ENCODE measurements at regions not wholly inside any gene's neighbourhood (a gene's known extent, or its start where the extent isn't known, plus 50 kb on each side); places are given as distances from the start of the nearest gene placed in this dataset.

DNA sequence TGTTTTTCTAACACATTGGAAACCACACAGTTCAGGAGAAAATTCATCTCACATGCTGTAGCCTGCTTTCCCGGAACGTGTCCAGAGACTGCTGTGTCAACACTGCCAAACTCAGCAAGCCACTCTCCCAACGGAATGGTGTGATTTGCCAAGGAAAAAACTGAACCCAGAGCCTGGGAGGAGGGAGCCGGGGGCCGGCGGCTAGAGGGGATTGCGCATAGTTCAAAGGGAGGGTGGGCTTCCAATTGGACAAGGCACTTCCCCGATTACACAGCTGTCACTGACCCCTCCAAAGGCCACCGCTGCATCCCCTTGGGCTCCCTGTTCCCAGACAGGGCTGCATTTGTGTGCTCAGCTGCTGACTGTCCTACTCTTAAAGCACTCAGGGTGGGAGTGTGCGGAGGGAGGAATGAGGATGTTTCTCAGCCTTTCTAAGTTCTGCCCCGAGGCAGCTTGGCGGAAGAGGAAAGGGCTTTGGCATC is 256.2 kb downstream of the ZNF621 start:
- no peak overlapping the region for H3K4me3 ChIP-seq (replicated peaks in 1 of 3)
- no peak for TF ChIP-seq POLR2A (IDR thresholded peaks at IDR 0.05)
- TF ChIP-seq CTCF (IDR thresholded peaks at IDR 0.05): no peak
- peak overlapping the region; percentile 61 to 67 (median 66) for H3K27ac ChIP-seq
- no peaks in the 10 kb centered on the region for H3K9me3 ChIP-seq
- intact Hi-C loops (cut with DNase I): no loop called here
- peak; percentile 37 to 40 for DNase-seq
- H3K4me1 ChIP-seq: peaks cover 8 to 22% of the 10 kb centered on the region in 2 donors
- 36 to 50% methylated on average over 12 of the region's 12 CpGs for WGBS, 2 donors
- no peaks in the 10 kb centered on the region for H3K27me3 ChIP-seq
- H3K36me3 ChIP-seq: no peaks in the 10 kb centered on the region

DNA sequence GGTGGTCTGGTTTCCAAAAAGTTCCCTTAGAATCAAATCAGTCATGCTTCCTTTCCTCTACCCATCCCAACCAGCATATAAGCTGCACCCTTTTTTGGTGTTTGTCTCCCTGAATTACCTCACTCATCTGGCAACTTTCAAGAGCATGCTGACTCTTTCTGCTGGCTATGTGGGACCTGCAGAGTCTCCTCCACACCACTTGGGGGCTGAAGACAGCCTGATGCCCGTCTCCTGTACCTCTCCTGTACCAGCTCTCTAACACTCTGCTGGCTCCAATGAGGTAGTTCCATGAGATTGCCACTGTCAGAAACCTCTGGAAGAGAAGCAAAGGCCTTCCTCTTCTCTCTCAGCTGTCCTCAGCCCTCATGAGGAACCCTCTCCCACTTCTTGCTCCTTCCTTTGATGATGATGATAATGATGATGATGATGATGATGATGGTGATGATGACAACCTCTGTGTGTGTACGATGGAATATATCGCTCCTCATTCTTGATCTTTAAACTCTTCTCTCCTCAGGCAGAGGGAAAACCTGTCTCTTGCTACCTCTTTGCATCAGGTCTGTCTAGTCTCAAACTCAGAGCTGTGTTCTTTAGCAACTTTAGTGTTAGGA is 257.5 kb downstream of the ZNF621 start:
- no peak overlapping the region for H3K4me3 ChIP-seq (replicated peaks in 1 of 3)
- WGBS, 2 donors: 87 to 92% methylated on average over 3 of the region's 3 CpGs
- no peak for DNase-seq
- no peak overlapping the region for H3K27ac ChIP-seq
- peaks cover 8 to 22% of the 10 kb centered on the region in 2 donors for H3K4me1 ChIP-seq
- H3K9me3 ChIP-seq: no peaks in the 10 kb centered on the region
- H3K27me3 ChIP-seq: no peaks in the 10 kb centered on the region
- intact Hi-C loops (cut with DNase I): no loop called here
- no peaks in the 10 kb centered on the region for H3K36me3 ChIP-seq
- no peak for TF ChIP-seq CTCF (IDR thresholded peaks at IDR 0.05)
- no peak for TF ChIP-seq POLR2A (IDR thresholded peaks at IDR 0.05)

DNA sequence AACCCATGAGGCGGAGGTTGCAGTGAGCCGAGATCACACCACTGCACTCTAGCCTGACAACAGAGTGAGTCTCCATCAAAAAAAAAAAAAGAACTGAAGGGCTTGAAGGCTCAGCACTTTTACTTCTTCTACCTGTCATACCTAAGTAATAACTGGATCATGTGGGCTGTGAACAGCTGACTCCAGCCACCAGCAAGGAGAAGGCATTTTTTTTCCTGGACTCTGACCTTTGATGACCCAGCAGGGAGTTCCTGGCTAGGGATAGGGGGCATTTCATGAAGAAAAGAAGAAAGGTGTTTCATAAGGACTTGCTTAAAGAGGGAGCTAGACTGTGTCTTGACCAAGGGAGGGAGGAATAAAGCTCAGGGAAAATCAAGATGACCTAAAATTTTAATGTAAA is 266.0 kb downstream of the ZNF621 start:
- no peak for DNase-seq
- Histone ChIP-seq H3K4me1 (no peaks in the 10 kb centered on the region), H3K36me3 (no peaks in the 10 kb centered on the region), H3K27ac (no peak overlapping the region), H3K9me3 (no peaks in the 10 kb centered on the region), H3K4me3 (replicated peaks in 1 of 3) (no peak overlapping the region), H3K27me3 (no peaks in the 10 kb centered on the region)
- 96 to 100% methylated on average over 2 of the region's 2 CpGs for WGBS, 2 donors
- intact Hi-C loops (cut with DNase I): no loop called here
- TF ChIP-seq POLR2A (IDR thresholded peaks at IDR 0.05): no peak

- Histone ChIP-seq H3K36me3 (no peaks in the 10 kb centered on the region), H3K9me3 (no peaks in the 10 kb centered on the region), H3K27ac (no peak overlapping the region), H3K4me1 (no peaks in the 10 kb centered on the region), H3K4me3 (replicated peaks in 1 of 3) (no peak overlapping the region), H3K27me3 (no peaks in the 10 kb centered on the region)
- WGBS, 2 donors: 83 to 85% methylated on average over 4 of the region's 4 CpGs
- no peak for DNase-seq
- TF ChIP-seq POLR2A (IDR thresholded peaks at IDR 0.05) (no peak), CTCF (IDR thresholded peaks at IDR 0.05) (no peak)
- intact Hi-C loops (cut with DNase I): no loop called here
These were observed 269.0 kb downstream of the ZNF621 start for GRCh38 chr3:40793730-40794129.

GRCh38 chr3:40800343-40800742 is 275.6 kb downstream of the ZNF621 start:
- H3K9me3 ChIP-seq: no peaks in the 10 kb centered on the region
- intact Hi-C loops (cut with DNase I): no loop called here
- peaks cover 0 to 7% of the 10 kb centered on the region in 2 donors for H3K4me1 ChIP-seq
- no peaks in the 10 kb centered on the region for H3K27me3 ChIP-seq
- no peak overlapping the region for H3K4me3 ChIP-seq (replicated peaks in 1 of 3)
- no peak for TF ChIP-seq POLR2A (IDR thresholded peaks at IDR 0.05)
- no peak for TF ChIP-seq CTCF (IDR thresholded peaks at IDR 0.05)
- no peaks in the 10 kb centered on the region for H3K36me3 ChIP-seq
- no peak overlapping the region for H3K27ac ChIP-seq
- DNase-seq: peak; percentile 17 to 38

Measured in thyroid gland (tissue), 4 donors.